GM21390 (cell line): ENCODE measurements at regions not wholly inside any gene's neighbourhood (a gene's known extent, or its start where the extent isn't known, plus 50 kb on each side); places are given as distances from the start of the nearest gene placed in this dataset.

Experiments used
- ATAC-seq: cut with Tn5 transposase; IDR thresholded peaks from one replicate; pipeline ENCODE4 v1.9.1; 2021; ENCODE audit not compliant: unreplicated experiment

GRCh38 chr13:54150851-54151250, 1122.2 kb downstream of the OLFM4 start:
- no peak for ATAC-seq

GRCh38 chr13:54162069-54162468, 1133.5 kb downstream of the OLFM4 start:
- no peak for ATAC-seq

DNA sequence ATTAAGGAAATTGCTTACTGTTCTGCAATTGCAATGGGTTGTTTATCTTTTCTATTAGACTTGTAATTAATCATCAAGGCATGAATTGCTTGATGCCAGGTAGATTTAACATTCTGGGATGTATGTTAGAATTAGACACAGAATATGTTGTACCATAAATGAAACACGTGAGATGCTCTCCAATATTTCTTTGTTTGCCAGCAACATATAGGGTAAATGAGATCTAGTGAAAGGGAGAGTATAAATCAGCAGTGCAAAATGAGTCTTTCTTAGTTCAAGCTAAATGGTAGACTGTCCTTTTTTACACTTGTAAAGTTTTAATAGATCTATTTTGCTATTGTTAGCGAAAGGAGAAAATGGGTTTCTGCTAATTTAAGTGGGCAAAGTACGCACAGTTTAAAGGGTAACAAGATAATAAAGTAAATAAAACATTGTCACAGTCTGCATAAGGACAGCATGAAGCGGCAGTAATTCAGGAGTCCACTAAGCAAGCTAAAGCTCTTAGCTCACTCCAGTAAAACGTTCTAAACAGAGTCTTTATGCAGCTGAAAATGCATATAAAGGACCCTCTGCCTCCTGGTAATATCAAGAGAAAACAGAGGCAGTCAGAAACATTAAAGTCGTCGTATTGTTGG, 1137.1 kb downstream of the OLFM4 start:
- ATAC-seq, result no peak

GRCh38 chr13:54173996-54174395, 1145.4 kb downstream of the OLFM4 start:
- no peak for ATAC-seq

- no peak for ATAC-seq
These were observed 1146.9 kb downstream of the OLFM4 start for GRCh38 chr13:54175466-54175865.

DNA sequence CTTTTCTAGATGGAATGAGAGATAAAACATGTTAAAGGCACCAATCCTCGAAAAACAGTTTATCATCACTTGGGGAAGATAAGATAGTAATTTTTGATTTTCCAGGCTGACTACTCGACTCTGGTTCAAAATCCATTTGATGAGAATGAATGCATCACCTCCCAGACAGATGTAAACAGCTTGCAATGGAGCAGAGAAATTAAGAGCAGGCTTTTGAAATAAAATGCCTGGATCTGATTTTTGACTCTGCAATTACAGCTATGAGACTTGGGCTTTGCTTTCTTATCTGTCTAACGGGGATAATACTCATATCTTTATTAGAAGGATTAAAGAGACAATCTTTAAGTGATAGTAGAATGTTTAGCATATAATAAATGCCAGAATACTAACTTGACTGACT, 1148.9 kb downstream of the OLFM4 start:
- ATAC-seq, result no peak

DNA sequence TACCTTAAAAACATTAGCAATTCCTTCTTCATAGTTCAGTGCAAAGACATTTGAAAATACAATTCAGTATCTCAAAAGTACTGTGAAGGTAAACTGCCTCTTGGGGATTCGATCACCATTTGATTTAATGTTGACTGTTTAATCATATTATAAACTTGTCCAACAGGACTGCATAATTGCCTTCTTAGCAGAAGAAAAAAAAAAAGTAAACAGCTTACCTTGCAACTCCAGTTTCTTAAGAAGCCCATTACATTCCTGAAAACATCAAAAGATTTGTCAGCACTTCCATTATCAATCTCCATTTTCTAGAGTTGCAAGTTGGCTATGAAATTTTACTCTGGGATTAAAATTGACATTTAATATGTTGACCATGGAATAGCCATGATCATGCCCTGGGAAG, 1154.6 kb downstream of the OLFM4 start:
- no peak for ATAC-seq

DNA sequence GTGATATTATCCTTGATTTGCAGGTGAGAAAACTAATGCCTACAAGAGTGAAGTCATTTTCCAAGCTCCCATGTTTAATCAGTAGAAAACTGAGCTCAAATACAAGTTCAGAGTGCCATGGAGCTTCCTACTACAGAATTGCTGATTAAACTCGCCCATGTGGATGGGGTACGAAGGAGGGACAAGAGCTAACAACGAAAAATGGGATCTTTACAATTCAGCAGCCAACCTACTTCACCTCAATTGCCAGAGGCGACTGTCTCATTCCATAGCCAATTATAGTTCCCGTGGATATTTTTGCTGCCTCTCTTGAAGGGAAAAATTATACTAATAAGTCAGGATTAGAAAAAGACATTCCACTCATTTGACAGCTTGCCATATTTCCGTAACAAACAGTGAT, 1155.1 kb downstream of the OLFM4 start:
- ATAC-seq, result no peak

DNA sequence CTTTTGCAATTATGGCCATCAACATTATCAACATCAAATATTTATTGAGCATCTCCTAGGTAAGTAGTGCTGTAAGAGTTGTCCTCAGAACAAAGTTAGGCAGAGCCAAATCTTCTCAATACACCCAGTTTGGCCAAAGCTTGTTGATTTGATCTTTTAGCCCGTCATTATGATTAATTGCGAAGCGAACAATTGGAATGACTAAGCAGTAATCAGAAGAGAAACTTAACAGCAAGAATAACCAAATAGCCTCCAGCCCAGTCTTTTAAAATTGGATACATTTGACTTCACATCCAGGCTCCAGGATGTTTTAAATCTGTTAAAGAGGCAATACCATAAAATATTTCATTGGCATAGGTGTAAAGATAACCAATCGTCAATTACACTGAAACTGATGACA, 1156.0 kb downstream of the OLFM4 start:
- ATAC-seq, result no peak

GRCh38 chr13:54185101-54185500, 1156.5 kb downstream of the OLFM4 start:
- ATAC-seq, result no peak

- no peak for ATAC-seq
These were observed 1157.2 kb downstream of the OLFM4 start for GRCh38 chr13:54185785-54186184.

DNA sequence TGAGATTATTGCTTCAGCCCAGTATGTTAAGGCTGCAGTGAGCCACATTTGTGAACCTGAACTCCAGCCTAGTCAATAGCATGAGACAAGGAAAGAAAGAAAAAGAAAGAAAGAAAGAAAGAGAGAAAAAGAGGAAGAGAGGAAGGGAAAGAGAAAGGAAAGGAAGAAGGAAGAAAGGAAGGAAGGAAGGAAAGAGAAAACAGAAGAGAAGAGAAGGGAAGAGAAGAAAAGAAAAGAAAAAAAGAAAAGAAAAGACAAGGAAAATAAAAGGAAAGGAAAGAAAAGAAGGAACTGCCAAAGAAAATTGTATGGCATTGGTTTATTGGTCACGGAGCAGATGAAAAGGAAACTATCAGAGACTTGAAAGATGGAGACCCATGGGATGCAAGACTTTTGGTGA, 1158.8 kb downstream of the OLFM4 start:
- ATAC-seq, result no peak

DNA sequence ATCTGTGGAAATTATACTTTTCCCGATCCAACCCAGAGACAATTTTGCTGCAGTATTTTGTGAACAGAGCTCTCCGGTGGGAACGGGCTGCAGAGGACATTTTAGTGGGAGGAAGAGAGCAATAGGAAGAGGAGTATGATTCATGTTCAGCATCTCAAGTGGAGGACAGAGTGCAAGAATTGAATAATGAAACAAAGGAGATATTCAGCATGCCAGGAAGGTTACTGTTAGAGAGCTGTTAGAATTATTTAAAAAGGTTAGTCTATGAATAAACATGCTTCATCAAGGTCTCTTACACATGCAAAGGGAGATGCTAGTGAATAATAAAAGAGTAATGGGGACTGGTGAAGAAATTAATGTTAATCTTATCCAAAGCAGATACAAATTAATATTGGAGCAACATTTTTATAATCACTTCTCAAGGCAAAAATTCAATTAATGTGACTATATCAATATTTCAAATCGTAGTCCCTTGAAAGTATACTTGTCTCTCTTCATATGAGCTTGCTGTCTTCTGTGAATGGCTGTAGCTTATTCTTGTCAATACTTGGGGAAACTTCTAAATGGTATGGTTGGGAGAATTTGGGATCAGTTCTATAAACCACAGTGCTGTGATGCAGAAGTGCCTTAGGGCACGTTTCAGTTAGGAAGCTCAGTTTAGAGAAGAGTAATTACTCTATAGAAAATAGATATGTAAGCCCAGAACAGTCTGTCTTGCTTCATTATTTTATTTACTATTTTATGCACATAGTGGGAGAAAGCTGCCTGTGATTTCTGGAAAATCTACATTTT, 1165.8 kb downstream of the OLFM4 start:
- ATAC-seq, result no peak

DNA sequence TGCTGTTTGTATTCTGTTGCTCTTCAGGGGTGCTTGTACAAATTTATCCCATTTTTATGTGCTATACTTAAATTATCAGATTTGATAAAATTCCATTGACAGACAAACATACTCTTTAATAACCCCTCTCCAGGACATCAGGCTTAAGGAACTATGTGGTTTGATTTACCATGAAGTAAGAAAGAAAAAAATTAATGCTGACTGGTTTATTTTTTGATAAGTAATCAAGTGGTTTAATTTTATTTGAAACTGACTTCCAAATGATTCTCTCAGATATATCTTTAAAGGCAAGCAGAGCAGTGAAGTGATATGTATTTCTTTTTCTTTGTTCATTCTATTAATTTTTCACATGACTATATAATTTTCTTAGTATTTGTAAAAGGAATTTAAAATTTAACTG, 1168.1 kb downstream of the OLFM4 start:
- ATAC-seq, result no peak

GRCh38 chr13:54198911-54199310, 1170.3 kb downstream of the OLFM4 start:
- ATAC-seq, result no peak

DNA sequence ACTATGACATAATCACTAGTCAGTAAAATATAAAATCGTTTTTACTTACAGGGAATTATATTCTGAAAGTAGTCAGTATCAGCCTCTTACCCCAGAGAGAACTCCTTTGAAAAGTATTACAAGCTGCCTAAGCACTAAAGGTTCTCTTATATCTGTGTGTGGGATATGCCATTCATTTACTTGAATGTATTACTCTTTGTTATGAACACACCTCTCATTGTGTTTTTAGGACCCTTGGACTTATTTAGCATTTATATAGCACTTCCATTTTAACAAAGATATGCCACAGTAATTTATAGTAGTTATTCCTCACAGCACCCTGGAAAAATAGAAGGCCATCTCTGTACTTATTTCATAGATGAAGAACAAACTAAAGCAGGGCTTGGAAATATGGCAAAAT, 1178.0 kb downstream of the OLFM4 start:
- no peak for ATAC-seq

- no peak for ATAC-seq
These were observed 1181.9 kb downstream of the OLFM4 start for GRCh38 chr13:54210397-54211049.

- no peak for ATAC-seq
These were observed 1187.6 kb downstream of the OLFM4 start for GRCh38 chr13:54216221-54216620.

GRCh38 chr13:54226876-54227275, 1198.3 kb downstream of the OLFM4 start:
- ATAC-seq, result no peak

GRCh38 chr13:54232700-54233099, 1204.1 kb downstream of the OLFM4 start:
- no peak for ATAC-seq

DNA sequence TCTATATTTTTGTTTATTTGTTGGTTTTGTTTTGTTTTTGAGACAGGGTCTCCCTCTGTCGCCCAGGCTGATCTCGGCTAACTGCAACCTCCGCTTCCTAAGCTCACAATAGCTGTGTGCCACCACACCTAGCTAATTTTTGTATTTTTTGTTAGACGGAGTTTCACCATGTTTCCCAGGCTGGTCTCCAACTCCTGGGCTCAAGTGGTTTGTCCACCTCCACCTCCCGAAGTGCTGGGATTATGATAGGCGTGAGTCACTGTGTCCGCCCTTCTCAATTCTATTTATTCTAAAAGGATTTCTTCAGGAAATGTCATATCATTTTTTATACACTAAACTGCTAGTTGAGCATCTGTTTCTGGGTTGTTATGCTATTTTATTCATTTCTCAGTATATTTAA, 1206.0 kb downstream of the OLFM4 start:
- no peak for ATAC-seq

DNA sequence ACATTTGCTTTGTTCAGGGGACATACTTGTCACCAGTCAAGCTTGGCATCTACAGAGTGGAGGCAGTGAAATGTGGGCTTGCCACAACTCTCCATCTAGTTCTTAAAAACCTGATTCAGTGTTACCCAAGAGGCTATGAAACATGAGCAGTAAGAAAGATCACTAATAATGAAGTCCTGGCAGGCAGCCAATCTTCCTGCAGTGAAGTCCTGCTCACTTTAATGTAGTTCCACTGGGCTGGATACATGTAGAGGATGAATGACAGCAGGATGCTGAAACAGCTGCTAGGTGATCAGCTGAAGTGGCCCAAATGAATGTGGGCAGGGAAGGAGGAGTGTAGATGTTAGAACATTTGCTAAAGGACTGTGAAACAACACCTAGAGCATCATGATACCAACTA, 1213.1 kb downstream of the OLFM4 start:
- no peak for ATAC-seq
